OCI-LY7 (cell line): ENCODE measurements at regions not wholly inside any gene's neighbourhood (a gene's known extent, or its start where the extent isn't known, plus 50 kb on each side); places are given as distances from the start of the nearest gene placed in this dataset.

ENCODE experiments used
- BruUV-seq: library from RNA; stranded (reverse); fragments of 400-500 nt; replicated peaks from 2 replicates; lab custom pipeline; 2021; lab: Mats Ljungman, UMichigan
- CTCF ChIA-PET: fragments of 300-600 bp; sonication (Branson Sonifier 250); formaldehyde crosslinking; loops from one replicate; lab custom pipeline; 2022; ENCODE audit warnings: antibody characterized with exemption; ENCODE audit not compliant: unreplicated experiment; lab: Charles Lee
- POLR2A ChIA-PET: fragments of 300-600 bp; sonication (Branson Sonifier 250); formaldehyde crosslinking; loops from one replicate; lab custom pipeline; 2022; ENCODE audit warnings: antibody characterized with exemption; lab: Charles Lee
- DNase-seq: peaks from one replicate; pipeline ENCODE4 v3.0.0-alpha.2; 2015; ENCODE audit warnings: low spot score
- H2AFZ ChIP-seq: fragments of 200-600 bp; sonication (generic), shearing (Covaris generic); 2 replicates; pipeline ENCODE4 v1.6.1; 2014; ENCODE audit warnings: mild to moderate bottlenecking, antibody characterized with exemption, low read length, moderate library complexity
- H3K27ac ChIP-seq: fragments of 200-600 bp; sonication (generic); 2 replicates; pipeline ENCODE4 v1.5.1; 2014; ENCODE audit warnings: mixed run types, low read depth, mild to moderate bottlenecking, moderate library complexity, low read length, inconsistent platforms; ENCODE audit not compliant: poor library complexity, severe bottlenecking
- H3K36me3 ChIP-seq: fragments of 200-600 bp; sonication (generic); 2 replicates; pipeline ENCODE4 v1.6.1; 2014; ENCODE audit warnings: mild to moderate bottlenecking, antibody characterized with exemption, low read length, moderate library complexity, mixed read lengths; ENCODE audit not compliant: insufficient read depth
- H3K4me1 ChIP-seq: fragments of 200-600 bp; sonication (generic); 2 replicates; pipeline ENCODE4 v1.5.1; 2014; ENCODE audit warnings: mild to moderate bottlenecking, low read length; ENCODE audit not compliant: insufficient read depth, poor library complexity, severe bottlenecking
- H3K4me2 ChIP-seq: fragments of 200-600 bp; sonication (generic); 2 replicates; pipeline ENCODE4 v1.6.1; 2014; ENCODE audit warnings: mild to moderate bottlenecking, low read length
- H3K4me3 ChIP-seq: fragments of 200-600 bp; sonication (generic); 2 replicates; pipeline ENCODE4 v1.5.1; 2014; ENCODE audit warnings: mild to moderate bottlenecking, low read depth, low read length; ENCODE audit not compliant: poor library complexity, severe bottlenecking
- H3K79me2 ChIP-seq: fragments of 200-600 bp; sonication (generic); 2 replicates; pipeline ENCODE4 v1.6.1; 2016; ENCODE audit warnings: low read depth, mild to moderate bottlenecking, low read length, moderate library complexity, mixed read lengths; ENCODE audit not compliant: insufficient read depth
- H3K9me2 ChIP-seq: fragments of 200-600 bp; sonication (generic); 2 replicates; pipeline ENCODE4 v1.6.1; 2016; ENCODE audit warnings: mild to moderate bottlenecking, low read length, mixed read lengths; ENCODE audit not compliant: insufficient read depth
- H3K9me3 ChIP-seq: fragments of 200-600 bp; sonication (generic); 2 replicates; pipeline ENCODE4 v1.6.1; 2014; ENCODE audit warnings: mild to moderate bottlenecking, mixed run types, low read length, mixed read lengths
- H4K20me1 ChIP-seq: fragments of 200-600 bp; sonication (generic); 2 replicates; pipeline ENCODE4 v1.6.1; 2014; ENCODE audit warnings: mild to moderate bottlenecking, antibody characterized with exemption, low read length, moderate library complexity, mixed read lengths; ENCODE audit not compliant: insufficient read depth
- EZH2phosphoT487 ChIP-seq: fragments of 200-600 bp; sonication (generic); IDR thresholded peaks from 2 replicates; pipeline ENCODE4 v1.6.1; 2018; ENCODE audit warnings: low read depth, borderline replicate concordance, mild to moderate bottlenecking, mixed run types, antibody characterized with exemption, low read length, moderate library complexity, mixed read lengths
- intact Hi-C: fragments of 100-400 bp; cut with micrococcal nuclease; formaldehyde crosslinking; loops from one replicate; pipeline ENCODE4 v1.10.0; 2022; ENCODE audit not compliant: unreplicated experiment
- TF ChIP-seq, protein P1 (sequence below): fragments of 200-600 bp; sonication (generic); conservative IDR thresholded peaks from 2 replicates; pipeline ENCODE4 v1.5.1; 2014; ENCODE audit warnings: mild to moderate bottlenecking, antibody characterized with exemption, low read length, moderate library complexity, mixed read lengths

DNA sequence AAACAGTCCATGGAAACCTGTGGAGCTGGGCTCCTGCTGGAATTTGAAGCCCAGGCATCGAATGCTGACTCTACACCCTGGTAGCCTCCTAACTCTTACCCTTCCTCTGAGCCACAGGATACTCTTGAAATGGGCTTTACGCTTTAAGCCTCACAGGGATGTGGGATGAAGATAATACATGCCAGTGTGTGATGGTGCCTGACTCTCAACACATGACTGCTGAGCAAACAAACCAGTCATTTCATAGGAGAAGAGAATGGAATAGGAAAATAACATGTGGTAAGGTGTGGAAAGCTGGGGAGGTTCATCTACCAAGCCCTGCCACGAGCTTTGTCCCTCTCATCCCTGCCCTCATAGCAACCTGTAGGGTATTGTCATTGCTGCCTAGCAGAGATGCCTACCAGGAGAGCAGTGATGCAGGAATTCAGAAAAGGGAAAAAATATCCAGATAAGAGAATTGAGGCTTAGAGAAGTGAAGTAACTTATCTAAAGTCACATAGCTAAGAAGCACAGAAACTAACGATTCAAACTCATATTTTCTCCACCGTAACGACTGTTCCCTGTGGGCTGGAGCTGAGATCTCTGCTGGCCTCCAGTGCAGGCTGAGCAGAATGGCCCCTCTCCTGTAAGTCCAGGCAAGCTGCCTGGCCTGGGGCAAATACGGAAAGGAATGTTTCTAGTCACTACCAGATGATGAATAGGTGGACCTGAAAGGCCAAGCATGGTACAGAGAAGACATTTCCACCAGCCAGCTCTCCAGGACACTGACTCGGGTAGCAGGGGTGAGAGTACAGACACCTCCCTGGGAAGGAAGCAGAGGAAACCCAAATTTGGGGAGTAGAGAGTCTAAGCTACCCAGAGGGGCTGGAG, 90.2 kb upstream of the DUSP5 start:
- DNase-seq: no peak
- no peaks in the 10 kb centered on the region for H3K9me3 ChIP-seq
- peak overlapping the region; percentile 89; the same call in 1 of the 2 replicates for H3K4me2 ChIP-seq
- intact Hi-C loops: no loop called here
- no peaks in the 10 kb centered on the region for H3K36me3 ChIP-seq
- no peak overlapping the region for H3K27ac ChIP-seq
- TF ChIP-seq, protein P1, sequence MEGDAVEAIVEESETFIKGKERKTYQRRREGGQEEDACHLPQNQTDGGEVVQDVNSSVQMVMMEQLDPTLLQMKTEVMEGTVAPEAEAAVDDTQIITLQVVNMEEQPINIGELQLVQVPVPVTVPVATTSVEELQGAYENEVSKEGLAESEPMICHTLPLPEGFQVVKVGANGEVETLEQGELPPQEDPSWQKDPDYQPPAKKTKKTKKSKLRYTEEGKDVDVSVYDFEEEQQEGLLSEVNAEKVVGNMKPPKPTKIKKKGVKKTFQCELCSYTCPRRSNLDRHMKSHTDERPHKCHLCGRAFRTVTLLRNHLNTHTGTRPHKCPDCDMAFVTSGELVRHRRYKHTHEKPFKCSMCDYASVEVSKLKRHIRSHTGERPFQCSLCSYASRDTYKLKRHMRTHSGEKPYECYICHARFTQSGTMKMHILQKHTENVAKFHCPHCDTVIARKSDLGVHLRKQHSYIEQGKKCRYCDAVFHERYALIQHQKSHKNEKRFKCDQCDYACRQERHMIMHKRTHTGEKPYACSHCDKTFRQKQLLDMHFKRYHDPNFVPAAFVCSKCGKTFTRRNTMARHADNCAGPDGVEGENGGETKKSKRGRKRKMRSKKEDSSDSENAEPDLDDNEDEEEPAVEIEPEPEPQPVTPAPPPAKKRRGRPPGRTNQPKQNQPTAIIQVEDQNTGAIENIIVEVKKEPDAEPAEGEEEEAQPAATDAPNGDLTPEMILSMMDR: no peak
- TF ChIP-seq EZH2phosphoT487: no peak
- ChIA-PET POLR2A (interaction anchor here (0.6 to 2.8 kb wide), 7 partner anchors 10 to 210 kb away, joined by 3 to 13 read pairs (median 4); no protein-coding TSS in a partner anchor), CTCF (interaction anchor here (1.1 kb wide), 1 partner anchor 19 kb away, joined by 3 read pairs; no protein-coding TSS in a partner anchor)
- H4K20me1 ChIP-seq: no peaks in the 10 kb centered on the region
- H2AFZ ChIP-seq: no peak overlapping the region
- peaks cover 50% of the 10 kb centered on the region for H3K4me1 ChIP-seq
- H3K4me3 ChIP-seq: no peak overlapping the region
- H3K9me2 ChIP-seq: no peaks in the 10 kb centered on the region
- H3K79me2 ChIP-seq: no peaks in the 10 kb centered on the region
- no TSS peak for BruUV-seq

DNA sequence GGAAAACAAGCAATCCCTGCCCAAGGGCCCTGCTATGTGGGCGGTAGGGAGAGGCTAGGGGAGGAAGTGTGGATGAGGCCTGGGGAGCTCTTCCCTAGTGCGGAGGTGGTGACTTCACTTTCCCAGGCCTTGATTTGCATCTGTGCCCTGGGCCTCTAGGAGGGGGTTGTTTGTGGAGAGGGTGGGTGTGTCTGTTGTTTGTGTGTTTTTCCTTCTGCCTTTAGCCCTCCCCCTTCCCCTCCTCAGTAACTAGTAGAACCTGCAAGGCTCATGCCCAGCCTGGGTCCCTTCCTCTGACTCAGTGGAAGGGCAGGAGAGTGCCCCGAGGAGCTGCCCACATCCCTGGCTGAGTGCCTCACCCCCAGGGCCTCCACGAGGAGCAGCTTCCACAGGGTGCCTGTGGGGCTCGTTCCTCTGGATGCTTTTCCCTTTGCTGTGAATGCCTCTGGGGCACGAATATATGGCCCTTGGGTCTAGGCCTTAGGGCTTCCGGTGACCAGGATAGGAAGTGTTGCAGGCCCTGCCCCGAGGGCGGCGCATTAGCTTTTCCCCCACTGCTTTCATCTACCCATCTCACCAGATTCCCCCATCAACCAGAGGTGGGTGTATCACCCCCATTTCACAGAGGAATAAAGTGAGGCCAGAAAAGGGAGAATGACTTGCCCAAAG, 89.4 kb upstream of the DUSP5 start:
- intact Hi-C loops: no loop called here
- Histone ChIP-seq H3K79me2 (no peaks in the 10 kb centered on the region), H4K20me1 (no peaks in the 10 kb centered on the region), H3K9me2 (no peaks in the 10 kb centered on the region), H3K4me2 (peak overlapping the region; percentile 89), H2AFZ (no peak overlapping the region), H3K27ac (no peak overlapping the region), H3K4me1 (peaks cover 58% of the 10 kb centered on the region), H3K36me3 (no peaks in the 10 kb centered on the region), H3K9me3 (no peaks in the 10 kb centered on the region), H3K4me3 (no peak overlapping the region)
- no peak for TF ChIP-seq EZH2phosphoT487
- TF ChIP-seq, protein P1: no peak
- BruUV-seq: no TSS peak
- CTCF ChIA-PET: interaction anchor here (1.1 to 1.4 kb wide), 2 partner anchors 11 to 20 kb away, joined by 3 to 4 read pairs; no protein-coding TSS in a partner anchor
- POLR2A ChIA-PET: interaction anchor here (0.6 to 2.8 kb wide), 9 partner anchors 9 to 209 kb away, joined by 3 to 13 read pairs (median 4); no protein-coding TSS in a partner anchor
- no peak for DNase-seq
